GM12873 (cell line): ENCODE measurements at regions not wholly inside any gene's neighbourhood (a gene's known extent, or its start where the extent isn't known, plus 50 kb on each side); places are given as distances from the start of the nearest gene placed in this dataset.

Source experiments
- CTCF ChIP-seq: IDR thresholded peaks from 2 replicates; pipeline ENCODE4 v1.5.1; 2012; ENCODE audit warnings: low read depth, mild to moderate bottlenecking, moderate library complexity, low read length, control low read depth; ENCODE audit not compliant: insufficient read depth; ENCODE audit errors: missing control alignments

GRCh38 chr7:13774976-13775375 is 214.5 kb downstream of the ETV1 start:
- no peak for TF ChIP-seq CTCF

GRCh38 chr7:13777242-13777641 is 212.2 kb downstream of the ETV1 start:
- no peak for TF ChIP-seq CTCF

- TF ChIP-seq CTCF: no peak
Observed at GRCh38 chr7:13778967-13779366, 210.5 kb downstream of the ETV1 start.

- no peak for TF ChIP-seq CTCF
Observed at GRCh38 chr7:13790611-13791010, 198.9 kb downstream of the ETV1 start.

GRCh38 chr7:13792208-13792607 is 197.3 kb downstream of the ETV1 start:
- TF ChIP-seq CTCF: no peak

GRCh38 chr7:13793926-13794325 is 195.5 kb downstream of the ETV1 start:
- TF ChIP-seq CTCF: no peak

- no peak for TF ChIP-seq CTCF
Observed at GRCh38 chr7:13794581-13794980, 194.9 kb downstream of the ETV1 start.

GRCh38 chr7:13797545-13797944 is 191.9 kb downstream of the ETV1 start:
- no peak for TF ChIP-seq CTCF
